ENCODE measurements at regions not wholly inside any gene's neighbourhood (a gene's known extent, or its start where the extent isn't known, plus 50 kb on each side); places are given as distances from the start of the nearest gene placed in this dataset.

DNA sequence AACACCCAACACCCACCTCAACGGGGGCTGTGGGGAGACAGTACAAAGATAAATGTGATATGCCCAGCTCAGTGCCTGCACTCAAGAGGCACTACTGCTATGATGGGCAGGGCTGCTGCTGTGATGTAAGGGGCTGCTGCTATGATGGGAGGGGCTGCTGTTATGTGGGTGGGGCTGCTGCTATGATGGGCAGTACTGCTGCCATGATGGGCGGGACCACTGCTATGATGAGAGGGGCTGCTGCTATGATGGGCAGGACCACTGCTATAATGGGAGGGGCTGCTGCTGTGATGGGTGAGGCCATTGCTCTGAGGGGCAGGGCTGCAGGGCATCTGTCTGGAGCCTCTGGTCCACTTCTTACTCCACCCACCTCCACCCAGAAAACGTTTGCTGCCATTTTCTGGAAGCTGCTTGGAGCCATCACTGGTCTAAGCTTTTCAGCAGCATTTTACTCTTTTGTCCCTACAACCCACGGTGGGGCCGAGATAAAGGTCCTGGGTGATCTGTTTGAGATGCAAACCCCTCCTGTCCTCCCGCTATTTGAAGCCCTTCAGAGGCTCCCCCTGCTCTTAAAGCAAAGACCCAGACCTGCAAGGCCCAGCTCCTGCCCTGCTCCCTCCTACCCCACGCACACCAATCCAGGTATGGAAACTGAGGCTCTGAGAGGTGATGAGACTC is 656.9 kb downstream of the PTPRU start:
- Histone ChIP-seq H3K4me1 (no peaks in the 10 kb centered on the region), H3K4me3 (ENCODE audit: low read depth, low read length) (no peak overlapping the region), H3K36me3 (ENCODE audit: control insufficient read depth, insufficient read depth, low read length) (no peaks in the 10 kb centered on the region), H3K9me3 (no peaks in the 10 kb centered on the region), H3K27me3 (replicated peaks; ENCODE audit: control insufficient read depth, insufficient read depth, low read length) (no peaks in the 10 kb centered on the region)
- no TSS peak for BruUV-seq (replicated peaks)
- no peak for DNase-seq
- Mint-ChIP-seq H3K36me3 (ENCODE audit: insufficient read depth, unreplicated experiment) (no peaks in the 10 kb centered on the region), H3K9me3 (ENCODE audit: unreplicated experiment) (no peaks in the 10 kb centered on the region), H3K4me3 (ENCODE audit: unreplicated experiment) (no peak overlapping the region), H3K27ac (ENCODE audit: unreplicated experiment) (no peak overlapping the region), H3K4me1 (ENCODE audit: low read depth, unreplicated experiment) (no peaks in the 10 kb centered on the region), H3K27me3 (ENCODE audit: insufficient read depth, unreplicated experiment) (peaks cover 22% of the 10 kb centered on the region)
- intact Hi-C loops (cut with micrococcal nuclease; ENCODE audit: unreplicated experiment): no loop called here
- no peak for TF ChIP-seq CTCF (IDR thresholded peaks at IDR 0.05; ENCODE audit: insufficient read depth in 1 of 2, low read depth in 1 of 2, low read length in 1 of 2, severe bottlenecking in 1 of 2, unreplicated experiment in 1 of 2)
- CTCF ChIA-PET: no interaction called here
- POLR2A ChIA-PET: no interaction called here

DNA sequence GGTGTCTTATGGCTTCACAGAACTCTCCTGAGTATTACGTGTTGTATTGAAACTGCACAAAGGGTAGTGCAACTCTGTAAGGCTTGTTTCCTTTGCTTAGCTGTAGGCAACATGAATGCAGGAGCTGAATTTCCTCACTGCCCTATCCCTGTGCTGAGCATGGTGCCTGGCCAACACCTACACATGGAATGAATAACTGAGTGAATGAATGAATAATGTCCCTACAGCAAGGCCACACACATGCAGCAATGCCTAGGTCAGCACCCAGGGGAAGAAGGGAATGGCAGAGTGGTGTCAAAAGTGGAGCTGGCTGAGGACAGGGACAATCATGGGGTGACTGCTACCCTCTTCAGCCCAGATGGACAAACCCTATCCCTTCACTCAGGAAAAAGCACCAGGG is 655.9 kb downstream of the PTPRU start:
- Mint-ChIP-seq H3K27me3 (ENCODE audit: insufficient read depth, unreplicated experiment) (peaks cover 19% of the 10 kb centered on the region), H3K27ac (ENCODE audit: unreplicated experiment) (no peak overlapping the region), H3K9me3 (ENCODE audit: unreplicated experiment) (no peaks in the 10 kb centered on the region), H3K4me3 (ENCODE audit: unreplicated experiment) (no peak overlapping the region), H3K4me1 (ENCODE audit: low read depth, unreplicated experiment) (no peaks in the 10 kb centered on the region), H3K36me3 (ENCODE audit: insufficient read depth, unreplicated experiment) (no peaks in the 10 kb centered on the region)
- no peaks in the 10 kb centered on the region for H3K4me1 ChIP-seq
- POLR2A ChIA-PET: no interaction called here
- no peaks in the 10 kb centered on the region for H3K36me3 ChIP-seq (ENCODE audit: control insufficient read depth, insufficient read depth, low read length)
- H3K9me3 ChIP-seq: no peaks in the 10 kb centered on the region
- CTCF ChIA-PET: no interaction called here
- DNase-seq: no peak
- BruUV-seq (replicated peaks): no TSS peak
- H3K27me3 ChIP-seq (replicated peaks; ENCODE audit: control insufficient read depth, insufficient read depth, low read length): no peaks in the 10 kb centered on the region
- intact Hi-C loops (cut with micrococcal nuclease; ENCODE audit: unreplicated experiment): no loop called here
- no peak overlapping the region for H3K4me3 ChIP-seq (ENCODE audit: low read depth, low read length)
- no peak for TF ChIP-seq CTCF (IDR thresholded peaks at IDR 0.05; ENCODE audit: insufficient read depth in 1 of 2, low read depth in 1 of 2, low read length in 1 of 2, severe bottlenecking in 1 of 2, unreplicated experiment in 1 of 2)

- H3K27me3 Mint-ChIP-seq (ENCODE audit: insufficient read depth, unreplicated experiment): peaks cover 12% of the 10 kb centered on the region
Observed at GRCh38 chr1:29890201-29890959, 654.1 kb downstream of the PTPRU start.

More at GRCh38 chr1:29890201-29890959, 654.1 kb downstream of the PTPRU start:
- Histone ChIP-seq H3K36me3 (ENCODE audit: control insufficient read depth, insufficient read depth, low read length) (no peaks in the 10 kb centered on the region), H3K9me3 (no peaks in the 10 kb centered on the region), H3K4me3 (ENCODE audit: low read depth, low read length) (no peak overlapping the region), H3K4me1 (no peaks in the 10 kb centered on the region), H3K27me3 (replicated peaks; ENCODE audit: control insufficient read depth, insufficient read depth, low read length) (no peaks in the 10 kb centered on the region)
- ChIA-PET POLR2A (no interaction called here), CTCF (no interaction called here)
- DNase-seq: no peak
- Mint-ChIP-seq H3K27ac (ENCODE audit: unreplicated experiment) (no peak overlapping the region), H3K4me1 (ENCODE audit: low read depth, unreplicated experiment) (no peaks in the 10 kb centered on the region), H3K36me3 (ENCODE audit: insufficient read depth, unreplicated experiment) (no peaks in the 10 kb centered on the region), H3K4me3 (ENCODE audit: unreplicated experiment) (no peak overlapping the region), H3K9me3 (ENCODE audit: unreplicated experiment) (no peaks in the 10 kb centered on the region)
- TF ChIP-seq CTCF (IDR thresholded peaks at IDR 0.05; ENCODE audit: insufficient read depth in 1 of 2, low read depth in 1 of 2, low read length in 1 of 2, severe bottlenecking in 1 of 2, unreplicated experiment in 1 of 2): no peak
- intact Hi-C loops (cut with micrococcal nuclease; ENCODE audit: unreplicated experiment): no loop called here
- BruUV-seq (replicated peaks): no TSS peak
